Gastrocnemius medialis (tissue), 4 donors: ENCODE measurements at regions not wholly inside any gene's neighbourhood (a gene's known extent, or its start where the extent isn't known, plus 50 kb on each side); places are given as distances from the start of the nearest gene placed in this dataset.

Experiments used
- POLR2A ChIP-seq, 2 donors: fragments of 450-650 bp; IDR thresholded peaks; one replicate each; pipeline ENCODE4 v1.6.1; 2017; ENCODE audit warnings: antibody characterized with exemption in 2 of 2, mild to moderate bottlenecking in 2 of 2, moderate library complexity in 2 of 2
- TF ChIP-seq, protein P1 (sequence below), 5 experiments: fragments of 450-650 bp in 3 of 5; fragments of 200-600 bp in 2 of 5; sonication (generic) in 2 of 5; IDR thresholded peaks in 4 of 5; conservative IDR thresholded peaks in 1 of 5; 1 replicate in 4 of 5; 2 replicates in 1 of 5; pipeline ENCODE4 v1.5.1; 2016 to 2019; ENCODE audit warnings: antibody characterized with exemption in 5 of 5, mild to moderate bottlenecking in 3 of 5, moderate library complexity in 3 of 5

DNA sequence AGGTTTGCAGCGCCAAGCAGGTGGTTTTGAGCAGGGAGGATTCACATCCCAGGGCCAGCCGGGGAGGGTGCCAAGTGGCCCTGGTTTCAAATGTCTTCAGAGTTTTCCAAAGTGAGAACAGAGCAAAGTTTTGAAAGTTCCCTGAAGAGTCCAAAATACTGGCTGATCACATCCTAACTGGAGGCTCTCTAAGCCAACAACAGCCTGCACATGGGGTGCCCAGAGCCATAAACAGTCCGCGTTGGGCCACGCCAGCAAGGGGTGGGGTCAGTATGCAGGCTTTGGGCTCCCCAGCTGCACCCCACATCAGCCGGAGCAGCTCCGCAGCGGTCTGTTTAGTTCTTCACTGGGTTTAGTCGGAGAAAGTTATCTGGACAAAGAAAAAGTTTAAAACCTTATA is 150.9 kb downstream of the C16orf95 start:
- TF ChIP-seq POLR2A (IDR thresholded peaks at IDR 0.05) = no peak
- TF ChIP-seq, protein P1, sequence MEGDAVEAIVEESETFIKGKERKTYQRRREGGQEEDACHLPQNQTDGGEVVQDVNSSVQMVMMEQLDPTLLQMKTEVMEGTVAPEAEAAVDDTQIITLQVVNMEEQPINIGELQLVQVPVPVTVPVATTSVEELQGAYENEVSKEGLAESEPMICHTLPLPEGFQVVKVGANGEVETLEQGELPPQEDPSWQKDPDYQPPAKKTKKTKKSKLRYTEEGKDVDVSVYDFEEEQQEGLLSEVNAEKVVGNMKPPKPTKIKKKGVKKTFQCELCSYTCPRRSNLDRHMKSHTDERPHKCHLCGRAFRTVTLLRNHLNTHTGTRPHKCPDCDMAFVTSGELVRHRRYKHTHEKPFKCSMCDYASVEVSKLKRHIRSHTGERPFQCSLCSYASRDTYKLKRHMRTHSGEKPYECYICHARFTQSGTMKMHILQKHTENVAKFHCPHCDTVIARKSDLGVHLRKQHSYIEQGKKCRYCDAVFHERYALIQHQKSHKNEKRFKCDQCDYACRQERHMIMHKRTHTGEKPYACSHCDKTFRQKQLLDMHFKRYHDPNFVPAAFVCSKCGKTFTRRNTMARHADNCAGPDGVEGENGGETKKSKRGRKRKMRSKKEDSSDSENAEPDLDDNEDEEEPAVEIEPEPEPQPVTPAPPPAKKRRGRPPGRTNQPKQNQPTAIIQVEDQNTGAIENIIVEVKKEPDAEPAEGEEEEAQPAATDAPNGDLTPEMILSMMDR (IDR thresholded peaks at IDR 0.05 in 4 of 5, conservative IDR thresholded peaks at IDR 0.05 in 1 of 5) = no peak
